ENCODE measurements at regions not wholly inside any gene's neighbourhood (a gene's known extent, or its start where the extent isn't known, plus 50 kb on each side); places are given as distances from the start of the nearest gene placed in this dataset.

DNA sequence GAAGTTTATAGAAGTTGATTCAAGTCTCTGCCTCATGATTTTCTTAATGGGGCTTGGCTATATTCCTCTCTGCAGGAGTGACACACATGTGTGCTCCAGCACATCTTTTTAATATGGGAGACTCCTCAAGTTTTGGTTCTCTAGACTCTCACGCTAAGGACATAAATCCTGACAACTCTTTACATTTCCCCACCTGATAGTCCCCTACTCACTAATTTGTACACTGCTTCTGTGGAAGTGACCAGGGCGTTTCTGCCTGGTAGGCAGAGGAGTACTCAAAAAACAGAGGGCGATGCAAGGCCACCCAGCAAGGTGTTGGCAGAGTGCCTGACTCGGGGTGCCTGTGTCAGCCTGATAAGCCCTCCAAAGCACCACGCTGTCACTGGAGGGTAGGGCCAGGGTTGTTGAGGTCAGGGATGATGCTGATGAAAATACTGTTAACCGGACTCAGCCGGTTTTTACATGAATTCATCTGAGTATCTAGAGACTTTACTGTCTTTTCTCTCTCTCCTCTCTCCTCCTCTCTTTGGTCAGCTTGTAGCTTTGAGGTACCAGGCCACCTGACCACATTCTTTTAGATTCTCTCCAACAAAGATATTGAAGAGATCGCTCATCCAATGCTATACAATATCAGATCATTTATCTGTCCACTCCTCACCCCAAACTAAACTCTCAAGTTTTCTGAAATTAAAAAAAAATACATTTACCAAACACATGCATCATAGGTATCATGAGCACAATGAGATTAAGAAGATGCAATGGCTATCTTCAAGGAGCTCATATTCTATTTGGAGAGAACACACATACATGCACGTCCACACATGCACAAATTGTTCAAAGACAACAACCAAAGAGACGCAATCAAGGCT is 205.2 kb downstream of the PIK3R1 start:
- no TSS peak for BruUV-seq (replicated peaks)
- Histone ChIP-seq H2AFZ (ENCODE audit: low read length) (no peak overlapping the region), H4K20me1 (ENCODE audit: insufficient read depth, low read length) (no peaks in the 10 kb centered on the region), H3K4me3 (ENCODE audit: low read depth, low read length, poor library complexity, severe bottlenecking) (no peak overlapping the region), H3K27ac (ENCODE audit: low read depth, low read length, poor library complexity, severe bottlenecking) (no peak overlapping the region), H3K36me3 (ENCODE audit: insufficient read depth, low read length) (no peaks in the 10 kb centered on the region), H3K4me2 (ENCODE audit: low read length) (no peak overlapping the region), H3K79me2 (ENCODE audit: insufficient read depth, low read depth, low read length) (no peaks in the 10 kb centered on the region), H3K9me2 (ENCODE audit: insufficient read depth, low read length) (no peaks in the 10 kb centered on the region), H3K4me1 (ENCODE audit: insufficient read depth, low read length, poor library complexity, severe bottlenecking) (no peaks in the 10 kb centered on the region), H3K9me3 (ENCODE audit: low read length) (no peaks in the 10 kb centered on the region)
- POLR2A ChIA-PET, result no interaction called here
- no peak for TF ChIP-seq CTCF (conservative IDR thresholded peaks at IDR 0.05; ENCODE audit: low read length)
- TF ChIP-seq EZH2phosphoT487 (IDR thresholded peaks at IDR 0.05; ENCODE audit: borderline replicate concordance, low read depth, low read length), result no peak
- intact Hi-C loops (cut with micrococcal nuclease; ENCODE audit: unreplicated experiment), result no loop called here
- no peak for DNase-seq (ENCODE audit: low spot score)
- CTCF ChIA-PET (ENCODE audit: unreplicated experiment), result no interaction called here

DNA sequence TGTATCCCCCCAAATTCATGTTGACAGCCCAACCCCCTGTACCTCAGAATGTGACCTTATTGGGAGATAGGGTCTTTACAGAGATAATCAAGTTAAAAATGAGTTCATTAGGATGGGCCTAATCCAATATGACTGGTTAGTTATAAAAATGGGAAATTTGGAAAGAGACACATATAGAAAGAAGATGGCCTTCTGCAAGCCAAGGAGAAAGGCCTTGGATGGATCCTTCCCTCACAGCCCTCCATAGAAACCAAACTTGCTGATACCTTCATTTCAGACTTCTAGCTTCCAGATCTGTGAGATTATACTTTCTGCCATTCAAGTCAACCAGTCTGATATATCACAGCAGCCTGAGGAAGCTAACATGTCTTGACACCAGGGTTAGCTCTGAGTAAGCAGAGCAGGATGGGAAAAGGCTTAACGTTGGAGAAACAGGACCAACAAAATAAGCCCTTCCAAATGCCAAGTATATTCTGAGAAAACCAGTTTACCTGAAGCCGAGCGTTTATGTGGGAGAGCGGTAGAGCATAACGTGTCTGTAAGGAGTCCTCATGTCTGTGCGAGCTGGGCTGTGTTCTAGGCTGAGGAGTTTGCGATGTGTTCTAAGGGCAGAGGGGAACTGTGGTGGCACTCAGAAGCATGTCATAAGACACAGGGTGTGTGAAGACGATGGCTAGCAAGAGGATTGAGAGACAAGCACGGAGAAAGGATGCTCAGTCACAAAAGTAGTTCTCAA is 206.1 kb downstream of the PIK3R1 start:
- no peaks in the 10 kb centered on the region for H3K9me3 ChIP-seq (ENCODE audit: low read length)
- no peaks in the 10 kb centered on the region for H4K20me1 ChIP-seq (ENCODE audit: insufficient read depth, low read length)
- H3K4me3 ChIP-seq (ENCODE audit: low read depth, low read length, poor library complexity, severe bottlenecking), result no peak overlapping the region
- no peaks in the 10 kb centered on the region for H3K4me1 ChIP-seq (ENCODE audit: insufficient read depth, low read length, poor library complexity, severe bottlenecking)
- no peak for TF ChIP-seq CTCF (conservative IDR thresholded peaks at IDR 0.05; ENCODE audit: low read length)
- no peak for TF ChIP-seq EZH2phosphoT487 (IDR thresholded peaks at IDR 0.05; ENCODE audit: borderline replicate concordance, low read depth, low read length)
- no peaks in the 10 kb centered on the region for H3K36me3 ChIP-seq (ENCODE audit: insufficient read depth, low read length)
- no TSS peak for BruUV-seq (replicated peaks)
- intact Hi-C loops (cut with micrococcal nuclease; ENCODE audit: unreplicated experiment), result no loop called here
- no peaks in the 10 kb centered on the region for H3K9me2 ChIP-seq (ENCODE audit: insufficient read depth, low read length)
- H3K4me2 ChIP-seq (ENCODE audit: low read length), result no peak overlapping the region
- no peak overlapping the region for H3K27ac ChIP-seq (ENCODE audit: low read depth, low read length, poor library complexity, severe bottlenecking)
- no peak for DNase-seq (ENCODE audit: low spot score)
- H2AFZ ChIP-seq (ENCODE audit: low read length), result no peak overlapping the region
- no peaks in the 10 kb centered on the region for H3K79me2 ChIP-seq (ENCODE audit: insufficient read depth, low read depth, low read length)
- ChIA-PET POLR2A (no interaction called here), CTCF (ENCODE audit: unreplicated experiment) (no interaction called here)
